Posterior vena cava (tissue), 2 donors: ENCODE measurements at regions not wholly inside any gene's neighbourhood (a gene's known extent, or its start where the extent isn't known, plus 50 kb on each side); places are given as distances from the start of the nearest gene placed in this dataset.

ENCODE experiments used
- DNase-seq: peaks from one replicate; pipeline ENCODE4 v3.0.0-alpha.2; 2020; ENCODE audit warnings: low spot score
- intact Hi-C, 2 donors: fragments of 100-400 bp; cut with DNase I; formaldehyde crosslinking; loops; one replicate each; pipeline versions ENCODE4 v1.14.1 to v1.14.2; 2022 to 2023
- donor health status: DM: yes; HTN: yes; CAD: no.
- donor health status: DM: yes; HTN: yes; CAD: no.

DNA sequence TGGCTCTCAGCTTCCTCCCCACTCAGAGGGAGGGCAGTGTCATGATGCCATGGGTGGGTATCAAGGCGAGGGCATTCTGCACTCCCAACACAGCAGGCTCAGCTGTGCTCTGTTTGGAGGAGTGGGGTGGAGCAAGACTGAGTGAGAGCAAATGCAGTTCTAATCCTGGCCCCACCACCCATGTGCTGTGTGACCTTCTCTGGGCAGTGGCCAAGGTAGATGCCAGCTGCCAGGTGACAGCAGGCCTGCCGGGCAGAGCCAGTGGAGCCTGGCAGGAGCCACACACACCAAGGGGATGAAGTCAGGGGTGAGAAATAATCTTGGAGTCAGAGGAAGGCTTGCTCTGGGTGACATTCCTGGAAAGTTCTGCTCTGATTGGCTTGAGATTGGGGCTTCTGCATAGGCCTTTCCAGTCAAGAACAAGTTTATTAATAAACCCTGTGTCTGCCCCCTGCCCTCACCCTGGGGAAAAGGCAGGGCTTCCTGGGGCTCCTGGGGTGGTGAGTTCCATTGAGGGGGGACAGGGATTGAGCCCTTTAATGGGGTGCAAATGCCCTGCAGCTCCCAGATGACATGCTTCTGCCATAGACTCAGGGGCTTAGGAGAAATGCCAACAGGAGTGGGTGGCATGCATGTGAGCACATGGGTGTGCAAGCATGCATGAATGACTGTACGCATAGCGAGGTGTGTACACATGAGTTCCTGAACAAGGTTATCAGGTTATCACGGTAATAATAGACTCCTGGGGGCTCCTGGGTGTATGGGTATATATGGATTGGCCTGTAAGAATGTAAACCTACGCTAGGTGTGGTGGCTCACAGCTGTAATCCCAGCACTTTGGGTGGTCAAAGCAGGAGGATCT, 134.2 kb downstream of the MRPL14 start:
- peak; percentile 44 for DNase-seq
- intact Hi-C loops: no loop called here

DNA sequence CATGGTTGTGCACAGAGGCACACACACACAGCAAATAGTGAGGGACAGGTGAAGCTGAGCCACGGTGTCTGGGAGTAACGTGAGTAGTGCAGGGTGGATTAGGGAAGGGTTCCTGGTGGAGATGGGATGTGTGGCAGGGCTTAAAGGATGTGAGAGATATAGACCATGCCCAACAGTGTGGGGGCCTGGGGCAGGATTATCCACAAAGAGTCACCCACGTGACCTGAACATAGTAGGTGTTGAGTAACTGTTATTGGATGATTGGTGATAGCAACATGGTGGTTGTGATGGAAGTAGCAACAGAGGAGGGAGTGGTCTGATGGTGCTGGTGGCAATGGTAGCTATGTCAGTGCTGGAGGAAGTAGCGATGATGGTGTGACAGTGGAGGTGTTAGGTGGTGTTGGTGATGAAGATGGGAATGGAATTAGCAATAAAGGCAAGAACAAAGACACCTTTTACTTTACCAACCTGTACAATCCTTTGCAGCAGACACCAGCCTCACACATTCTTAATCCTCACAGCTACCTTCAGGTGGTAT, 135.1 kb downstream of the MRPL14 start:
- DNase-seq: peak; percentile 20

GRCh38 chr6:43990627-43991619, 136.3 kb downstream of the MRPL14 start:
- DNase-seq: peak; percentile 81
- intact Hi-C loops: no loop called here

More for the DNA sequence above, 135.1 kb downstream of the MRPL14 start:
- intact Hi-C loops: no loop called here

GRCh38 chr6:43990275-43990626, 137.0 kb downstream of the MRPL14 start:
- DNase-seq: peak; percentile 60
- intact Hi-C loops: no loop called here

DNA sequence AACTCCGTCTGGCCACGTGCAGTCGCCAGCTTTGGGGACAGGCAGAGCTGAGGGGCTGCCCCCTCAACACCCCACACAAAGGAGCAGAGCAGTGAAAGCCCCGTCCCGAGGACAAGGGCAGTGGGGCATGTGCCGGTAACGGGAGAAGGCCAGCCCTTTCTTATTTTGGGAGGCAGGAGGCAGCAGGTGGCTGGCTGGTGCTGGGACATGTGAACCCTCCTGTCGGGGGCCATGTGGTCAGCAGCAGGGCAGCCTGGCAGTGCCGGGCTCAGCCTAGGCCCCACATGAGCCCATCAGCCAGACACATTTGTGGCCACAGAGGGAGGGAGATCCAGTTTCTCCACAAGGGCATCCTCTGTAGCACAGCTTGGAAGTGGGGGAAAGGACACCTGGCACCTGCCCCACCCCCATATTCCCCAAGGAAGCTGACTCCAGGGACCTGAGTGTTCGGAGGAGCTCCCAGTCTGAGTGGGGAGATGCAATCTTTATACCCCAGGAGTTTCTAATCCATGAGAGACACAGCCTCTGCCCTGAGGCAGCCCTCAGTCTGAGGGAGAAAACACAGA, 137.6 kb downstream of the MRPL14 start:
- DNase-seq: no peak
- intact Hi-C loops: no loop called here

- intact Hi-C loops: no loop called here
- no peak for DNase-seq
Measured at GRCh38 chr6:43988801-43989200, 138.5 kb downstream of the MRPL14 start.

GRCh38 chr6:43987838-43988439, 139.3 kb downstream of the MRPL14 start:
- intact Hi-C loops: no loop called here
- DNase-seq: no peak

GRCh38 chr6:43986177-43986825, 141.0 kb downstream of the MRPL14 start:
- intact Hi-C loops: no loop called here
- peak; percentile 35 for DNase-seq

DNA sequence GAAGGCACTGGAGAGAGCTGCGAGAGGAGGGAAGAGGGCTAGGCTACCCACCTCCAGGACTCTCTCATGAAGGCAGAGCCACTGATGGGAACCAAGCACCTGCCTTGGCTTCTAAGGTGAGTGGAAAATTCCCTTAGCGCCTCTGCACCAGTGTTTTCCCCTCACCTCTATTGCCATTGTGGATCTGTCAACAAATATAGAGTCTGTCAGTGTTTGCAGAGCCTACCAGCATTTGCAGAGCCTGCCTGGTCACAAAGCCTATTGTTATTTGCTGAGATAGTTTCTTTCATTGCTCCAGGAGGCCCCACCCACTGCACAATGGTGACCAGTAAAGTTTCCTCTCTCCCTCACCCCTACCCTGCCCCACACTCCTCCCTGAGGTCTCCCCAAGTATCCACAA, 141.9 kb downstream of the MRPL14 start:
- DNase-seq: peak; percentile 45
- intact Hi-C loops: no loop called here

GRCh38 chr6:43984442-43985321, 142.6 kb downstream of the MRPL14 start:
- DNase-seq: peak; percentile 89

DNA sequence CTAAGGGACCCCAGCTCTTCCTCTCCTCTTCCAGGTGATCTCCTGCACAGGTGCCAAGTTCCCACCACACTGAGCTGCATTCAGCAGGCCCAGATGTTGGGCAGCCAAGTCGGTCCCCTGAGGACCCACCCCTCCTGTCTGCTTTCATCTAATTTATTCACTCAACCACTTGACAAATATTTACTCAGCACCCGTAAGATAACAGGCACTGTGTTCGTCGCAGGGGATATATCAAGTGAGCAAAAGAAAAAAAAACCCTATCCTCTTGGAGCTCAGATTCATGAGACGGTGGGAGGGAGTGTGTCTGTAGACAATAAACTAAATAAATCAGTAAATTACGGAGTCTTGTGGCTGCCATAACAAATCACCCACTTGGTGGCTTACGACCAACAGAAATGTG, 143.6 kb downstream of the MRPL14 start:
- intact Hi-C loops: no loop called here
- DNase-seq: no peak

More at GRCh38 chr6:43984442-43985321, 142.6 kb downstream of the MRPL14 start:
- intact Hi-C loops: no loop called here

DNA sequence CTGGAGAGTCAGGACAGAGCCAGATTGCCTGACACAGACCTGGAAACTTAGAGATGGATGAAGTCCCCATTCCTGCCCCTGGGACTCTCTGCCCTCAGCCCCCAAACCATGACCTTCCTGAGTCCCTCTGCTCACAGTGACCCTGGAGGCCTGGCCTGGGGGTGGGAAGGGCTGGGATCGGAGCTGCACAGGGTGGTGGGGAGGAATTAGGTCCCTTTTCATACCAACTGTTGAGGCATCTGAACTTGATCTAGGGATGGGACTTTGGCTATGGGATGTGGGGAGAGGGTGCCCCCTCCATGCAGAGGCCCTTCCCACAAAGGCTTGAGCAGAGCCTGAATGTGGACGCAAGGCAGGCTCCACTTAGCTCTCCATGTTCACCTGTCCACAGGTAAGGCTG, 144.1 kb downstream of the MRPL14 start:
- intact Hi-C loops: no loop called here
- peak; percentile 46 for DNase-seq

GRCh38 chr6:43982084-43982625, 145.1 kb downstream of the MRPL14 start:
- peak; percentile 28 for DNase-seq
- intact Hi-C loops: no loop called here

GRCh38 chr6:43981363-43981990, 145.8 kb downstream of the MRPL14 start:
- DNase-seq: peak; percentile 54
- intact Hi-C loops: no loop called here

- intact Hi-C loops: no loop called here
- DNase-seq: peak; percentile 88
Measured at GRCh38 chr6:43980004-43980795, 147.1 kb downstream of the MRPL14 start.

GRCh38 chr6:43979525-43979924, 147.7 kb downstream of the MRPL14 start:
- intact Hi-C loops: no loop called here
- no peak for DNase-seq
